H54 (cell line): ENCODE measurements at regions not wholly inside any gene's neighbourhood (a gene's known extent, or its start where the extent isn't known, plus 50 kb on each side); places are given as distances from the start of the nearest gene placed in this dataset.

Experiments
- DNase-seq: peaks from one replicate; pipeline ENCODE4 v3.0.0; 2011; ENCODE audit warnings: low spot score, mixed read lengths; ENCODE audit not compliant: insufficient read length
- FAIRE-seq: peaks from 3 replicates; lab custom pipeline; 2011; peaks lifted over from hg19 to GRCh38; lab: Jason Lieb, UNC
- POLR2A ChIP-seq: IDR thresholded peaks from 2 replicates; pipeline ENCODE4 v1.6.1; 2011; ENCODE audit warnings: low read depth, mild to moderate bottlenecking, low read length

GRCh38 chr13:88565566-88565965 lies 894.4 kb downstream of the SLITRK5 start:
- no peak for DNase-seq
- no peak for FAIRE-seq
- no peak for TF ChIP-seq POLR2A

GRCh38 chr13:88585861-88586260 lies 914.7 kb downstream of the SLITRK5 start:
- FAIRE-seq (peak; percentile 23), DNase-seq (no peak)
- TF ChIP-seq POLR2A, result no peak

GRCh38 chr13:88586263-88586662 lies 915.1 kb downstream of the SLITRK5 start:
- FAIRE-seq (no peak), DNase-seq (no peak)
- no peak for TF ChIP-seq POLR2A

- FAIRE-seq (no peak), DNase-seq (no peak)
- no peak for TF ChIP-seq POLR2A
These were observed 919.4 kb downstream of the SLITRK5 start for GRCh38 chr13:88590574-88590973.

- no peak for DNase-seq
- FAIRE-seq, result no peak
- no peak for TF ChIP-seq POLR2A
These were observed 920.9 kb downstream of the SLITRK5 start for GRCh38 chr13:88592105-88592504.

- no peak for TF ChIP-seq POLR2A
- DNase-seq (no peak), FAIRE-seq (peak; percentile 38)
These were observed 930.8 kb downstream of the SLITRK5 start for GRCh38 chr13:88601949-88602348.

- no peak for TF ChIP-seq POLR2A
- no peak for FAIRE-seq
- no peak for DNase-seq
These were observed 931.9 kb downstream of the SLITRK5 start for GRCh38 chr13:88602786-88603777.

- TF ChIP-seq POLR2A, result no peak
- DNase-seq (no peak), FAIRE-seq (no peak)
These were observed 946.0 kb downstream of the SLITRK5 start for GRCh38 chr13:88617176-88617575.

- FAIRE-seq, result no peak
- TF ChIP-seq POLR2A, result no peak
- DNase-seq, result no peak
These were observed 951.3 kb downstream of the SLITRK5 start for GRCh38 chr13:88622362-88622973.

GRCh38 chr13:88623150-88623549 lies 952.0 kb downstream of the SLITRK5 start:
- TF ChIP-seq POLR2A, result no peak
- DNase-seq (no peak), FAIRE-seq (no peak)

- TF ChIP-seq POLR2A, result no peak
- no peak for DNase-seq
- FAIRE-seq, result no peak
These were observed 955.9 kb downstream of the SLITRK5 start for GRCh38 chr13:88627071-88627470.

GRCh38 chr13:88628882-88629281 lies 957.7 kb downstream of the SLITRK5 start:
- TF ChIP-seq POLR2A, result no peak

GRCh38 chr13:88637935-88638334 lies 966.8 kb downstream of the SLITRK5 start:
- FAIRE-seq, result no peak
- no peak for TF ChIP-seq POLR2A
- no peak for DNase-seq

More at GRCh38 chr13:88628882-88629281, 957.7 kb downstream of the SLITRK5 start:
- DNase-seq (no peak), FAIRE-seq (no peak)

- no peak for TF ChIP-seq POLR2A
- DNase-seq, result no peak
- FAIRE-seq, result no peak
These were observed 972.1 kb downstream of the SLITRK5 start for GRCh38 chr13:88643233-88643632.
